ENCODE measurements at regions not wholly inside any gene's neighbourhood (a gene's known extent, or its start where the extent isn't known, plus 50 kb on each side); places are given as distances from the start of the nearest gene placed in this dataset.

- Histone ChIP-seq H3K36me3 (ENCODE audit: control insufficient read depth, insufficient read depth, low read length) (no peaks in the 10 kb centered on the region), H2AK5ac (ENCODE audit: low read depth, low read length) (no peak overlapping the region), H2BK120ac (ENCODE audit: low read depth, low read length) (no peak overlapping the region), H3K4me3 (ENCODE audit: insufficient read depth, low read depth, low read length) (no peak overlapping the region), H3K9me1 (ENCODE audit: insufficient read depth, low read length) (no peaks in the 10 kb centered on the region), H4K5ac (ENCODE audit: low read depth, low read length) (no peak overlapping the region), H3K14ac (replicated peaks; ENCODE audit: low read depth, low read length) (no peak overlapping the region), H2BK15ac (ENCODE audit: low read depth, low read length) (no peak overlapping the region), H3K79me1 (ENCODE audit: low read depth in 1 of 2, low read length in 2 of 2) (no peaks in the 10 kb centered on the region), H2BK20ac (ENCODE audit: low read depth, low read length) (no peak overlapping the region), H3K9ac (ENCODE audit: low read depth, low read length) (no peak overlapping the region), H3K23ac (ENCODE audit: low read depth, low read length) (no peak overlapping the region), H2BK5ac (ENCODE audit: low read depth, low read length, poor library complexity, severe bottlenecking) (no peak overlapping the region), H4K91ac (ENCODE audit: insufficient read depth, low read depth, low read length) (no peak overlapping the region), H2AK9ac (replicated peaks; ENCODE audit: low read depth, low read length, poor library complexity) (no peak overlapping the region), H3K4me2 (ENCODE audit: low read depth, low read length) (no peak overlapping the region), H3K27me3 (ENCODE audit: control insufficient read depth, insufficient read depth, low read length) (no peaks in the 10 kb centered on the region), H3K56ac (ENCODE audit: extremely low read depth, insufficient read depth, low read length) (no peak overlapping the region), H3K27ac (ENCODE audit: insufficient read depth, low read length) (no peak overlapping the region), H3K9me3 (ENCODE audit: control insufficient read depth, insufficient read depth, low read length) (peaks cover 10% of the 10 kb centered on the region), H3K18ac (ENCODE audit: low read depth, low read length) (no peak overlapping the region), H4K8ac (ENCODE audit: low read depth in 2 of 2, low read length in 2 of 2) (no peak overlapping the region), H3K4ac (ENCODE audit: low read depth, low read length) (no peak overlapping the region), H2AFZ (replicated peaks; ENCODE audit: low read length, poor library complexity) (no peak overlapping the region), H3K4me1 (ENCODE audit: control insufficient read depth, insufficient read depth, low read length) (no peaks in the 10 kb centered on the region), H4K20me1 (ENCODE audit: insufficient read depth, low read length) (no peaks in the 10 kb centered on the region)
- BruUV-seq (replicated peaks): no TSS peak
- intact Hi-C loops (cut with micrococcal nuclease) (no loop called here), in situ Hi-C loops (cut with MboI; ENCODE audit: low sequenced_read_pairs) (no loop called here), dilution Hi-C loops (cut with HindIII; ENCODE audit: low sequenced_read_pairs, unreplicated experiment) (no loop called here)
- CTCF ChIA-PET: no interaction called here
- DNase-seq (no peak), ATAC-seq (ENCODE audit: low read depth) (no peak)
- WGBS, 2 experiments (ENCODE audit: extremely low coverage in 2 of 2, insufficient read length in 1 of 2): no CpG with 5 or more reads among the region's 6 CpGs
- no peak for TF ChIP-seq FOS (IDR thresholded peaks at IDR 0.05; ENCODE audit: low read depth, low read length)
- no peak for TF ChIP-seq CTCF (conservative IDR thresholded peaks at IDR 0.05; ENCODE audit: low read depth, low read length)
- no peak for TF ChIP-seq CEBPB (IDR thresholded peaks at IDR 0.05; ENCODE audit: low read depth, low read length)
- no peak for TF ChIP-seq CHD1 (IDR thresholded peaks at IDR 0.05; ENCODE audit: low read depth, low read length)
- no peak for TF ChIP-seq SMC3 (IDR thresholded peaks at IDR 0.05; ENCODE audit: low read depth, low read length)
- no peak for TF ChIP-seq ELK1 (IDR thresholded peaks at IDR 0.05; ENCODE audit: borderline replicate concordance, low read depth, low read length)
- no peak for TF ChIP-seq RCOR1 (IDR thresholded peaks at IDR 0.05; ENCODE audit: insufficient replicate concordance, low read length)
- TF ChIP-seq BHLHE40 (IDR thresholded peaks at IDR 0.05; ENCODE audit: low read depth, low read length): no peak
- no peak for TF ChIP-seq MAFK (IDR thresholded peaks at IDR 0.05; ENCODE audit: low read depth, low read length)
- no peak for TF ChIP-seq POLR2A (IDR thresholded peaks at IDR 0.05; ENCODE audit: low read depth, low read length)
- no peak for TF ChIP-seq MXI1 (IDR thresholded peaks at IDR 0.05; ENCODE audit: borderline replicate concordance, low read depth, low read length)
- TF ChIP-seq MAZ (IDR thresholded peaks at IDR 0.05; ENCODE audit: borderline replicate concordance, low read depth, low read length): no peak
- no peak for TF ChIP-seq NFE2L2 (IDR thresholded peaks at IDR 0.05; ENCODE audit: low read depth, low read length)
- no peak for TF ChIP-seq RFX5 (IDR thresholded peaks at IDR 0.05; ENCODE audit: low read depth, low read length)
- no peak for TF ChIP-seq USF2 (IDR thresholded peaks at IDR 0.05; ENCODE audit: low read depth, low read length)
- TF ChIP-seq RAD21 (IDR thresholded peaks at IDR 0.05; ENCODE audit: low read length): no peak
- POLR2A ChIA-PET (ENCODE audit: unreplicated experiment): no interaction called here
These were observed 444.3 kb downstream of the GPAM start for GRCh38 chr10:111739125-111739873.
